ENCODE measurements at regions not wholly inside any gene's neighbourhood (a gene's known extent, or its start where the extent isn't known, plus 50 kb on each side); places are given as distances from the start of the nearest gene placed in this dataset.
"Not testable (repeated sequence)": the region's sequence is repeated elsewhere in the genome, so short reads cannot be mapped to it uniquely, and the experiment has no call there.

- TF ChIP-seq CTCF (conservative IDR thresholded peaks at IDR 0.05); EZH2 (IDR thresholded peaks at IDR 0.05; ENCODE audit: low read depth): not testable (repeated sequence)
Measured at GRCh38 chr17:20807566-20807965, 228.0 kb downstream of the CDRT15L2 start.
